Inflammatory macrophage treated with lipopolysaccharide for 1 hour (primary cell): ENCODE measurements at regions not wholly inside any gene's neighbourhood (a gene's known extent, or its start where the extent isn't known, plus 50 kb on each side); places are given as distances from the start of the nearest gene placed in this dataset.

Source experiments
- DNase-seq, 2 donors: peaks; one replicate each; pipeline ENCODE4 v3.0.0-alpha.2; 2020 to 2022

DNA sequence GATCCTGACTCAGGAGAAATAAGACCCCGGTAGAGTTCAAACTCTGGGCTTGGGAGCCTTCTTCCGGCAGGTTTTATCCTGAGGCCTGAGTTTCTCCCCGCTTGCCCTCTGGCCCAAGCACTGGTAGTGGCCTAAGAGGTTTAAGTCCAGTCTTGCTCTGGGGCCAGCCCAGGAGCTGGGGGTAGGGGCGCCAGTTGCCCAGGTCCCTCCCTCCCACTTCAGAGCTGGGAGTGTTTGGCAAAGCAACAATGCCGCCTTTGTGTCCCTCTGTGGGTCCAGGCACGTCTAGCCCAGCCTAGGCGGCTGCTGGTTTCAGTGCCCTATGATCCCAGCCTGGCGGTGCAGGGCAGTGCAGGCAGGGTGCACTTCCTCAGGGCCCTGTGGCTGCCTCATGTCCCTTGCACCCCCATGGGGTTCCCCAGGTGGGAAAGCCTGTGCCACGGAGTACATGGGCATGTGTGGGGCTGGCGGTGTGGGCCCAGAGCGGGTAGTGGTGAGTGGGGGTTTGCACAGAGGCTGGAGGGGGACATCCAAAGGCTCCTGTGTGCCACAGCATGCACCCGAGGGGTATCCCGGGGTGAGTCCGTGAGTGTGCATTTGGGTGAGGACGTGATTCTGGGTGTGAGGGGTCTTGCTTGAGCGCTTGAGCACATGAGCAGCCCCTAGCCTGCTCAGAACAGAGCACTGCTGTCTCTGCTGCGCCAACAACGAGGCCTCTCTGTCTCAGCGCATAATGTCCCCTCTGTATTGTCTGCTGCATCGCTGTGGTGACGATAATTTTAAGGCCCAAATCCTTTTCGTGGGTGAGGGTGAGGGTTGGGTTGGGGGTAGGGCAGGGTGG lies 61.7 kb upstream of the PSD2 start:
- no peak for DNase-seq

DNA sequence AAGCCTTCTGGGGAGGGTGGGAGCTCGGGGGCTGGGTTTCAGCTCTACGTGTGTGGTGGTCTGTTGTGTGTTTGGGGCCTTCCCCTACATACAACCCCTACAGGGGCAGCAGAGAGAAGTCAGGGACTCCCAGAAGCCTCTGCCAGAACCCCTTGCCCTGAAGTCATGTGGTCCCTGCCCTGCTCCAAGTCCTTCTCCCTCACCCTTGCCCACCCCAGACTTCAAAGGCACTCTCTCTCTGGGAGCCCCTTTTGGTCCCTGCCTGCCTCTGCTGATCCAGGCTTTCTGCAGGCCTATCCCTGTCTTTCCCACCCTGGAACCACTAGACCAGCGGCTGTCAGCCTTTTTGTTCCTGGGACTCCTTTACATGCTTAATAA lies 61.1 kb upstream of the PSD2 start:
- DNase-seq = no peak

DNA sequence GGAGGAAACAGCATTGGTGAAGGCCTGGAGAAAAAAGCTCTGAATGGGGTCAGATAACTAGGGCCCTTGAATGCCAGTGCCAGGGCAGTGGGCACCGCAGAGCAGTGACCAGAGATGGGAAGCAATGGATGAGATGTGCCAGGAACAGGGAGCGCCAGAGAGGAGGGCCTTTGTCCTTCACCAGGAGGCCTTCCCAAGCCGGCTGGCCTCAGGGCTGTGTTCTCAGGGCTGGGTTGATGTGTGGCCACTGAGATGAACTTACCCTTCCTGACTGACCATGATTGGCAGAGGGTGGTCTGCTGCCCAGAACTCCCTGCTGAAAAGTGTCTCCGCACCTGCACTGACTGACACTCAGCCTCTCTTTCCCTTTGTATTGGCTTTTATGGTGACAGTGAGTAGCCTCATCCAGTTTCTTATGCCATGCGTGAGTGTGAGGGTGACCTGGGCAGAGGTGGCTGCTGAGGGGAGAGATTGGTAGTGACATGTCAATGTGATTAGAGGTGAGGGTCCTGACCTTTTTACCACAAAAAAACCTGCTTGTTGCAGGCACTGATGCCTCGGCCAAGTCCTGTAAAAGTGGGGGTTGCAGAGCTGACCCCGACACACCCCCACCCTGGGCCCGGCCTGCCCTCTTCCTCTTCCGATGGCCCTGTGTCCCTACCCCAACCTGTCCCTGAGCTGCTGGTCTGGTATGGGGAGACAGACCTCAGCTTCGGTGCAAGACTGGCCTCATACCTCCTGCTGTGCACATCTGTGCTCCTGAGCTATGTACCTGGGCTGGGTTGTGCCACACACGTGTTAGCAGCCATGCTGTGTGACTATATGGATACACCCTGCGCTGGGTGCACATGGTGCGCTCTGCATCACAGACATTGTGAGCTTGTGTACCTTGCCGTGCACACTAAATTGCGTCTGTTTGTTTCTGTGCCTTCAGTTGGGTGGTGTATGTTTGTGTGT lies 57.1 kb upstream of the PSD2 start:
- DNase-seq = no peak

DNA sequence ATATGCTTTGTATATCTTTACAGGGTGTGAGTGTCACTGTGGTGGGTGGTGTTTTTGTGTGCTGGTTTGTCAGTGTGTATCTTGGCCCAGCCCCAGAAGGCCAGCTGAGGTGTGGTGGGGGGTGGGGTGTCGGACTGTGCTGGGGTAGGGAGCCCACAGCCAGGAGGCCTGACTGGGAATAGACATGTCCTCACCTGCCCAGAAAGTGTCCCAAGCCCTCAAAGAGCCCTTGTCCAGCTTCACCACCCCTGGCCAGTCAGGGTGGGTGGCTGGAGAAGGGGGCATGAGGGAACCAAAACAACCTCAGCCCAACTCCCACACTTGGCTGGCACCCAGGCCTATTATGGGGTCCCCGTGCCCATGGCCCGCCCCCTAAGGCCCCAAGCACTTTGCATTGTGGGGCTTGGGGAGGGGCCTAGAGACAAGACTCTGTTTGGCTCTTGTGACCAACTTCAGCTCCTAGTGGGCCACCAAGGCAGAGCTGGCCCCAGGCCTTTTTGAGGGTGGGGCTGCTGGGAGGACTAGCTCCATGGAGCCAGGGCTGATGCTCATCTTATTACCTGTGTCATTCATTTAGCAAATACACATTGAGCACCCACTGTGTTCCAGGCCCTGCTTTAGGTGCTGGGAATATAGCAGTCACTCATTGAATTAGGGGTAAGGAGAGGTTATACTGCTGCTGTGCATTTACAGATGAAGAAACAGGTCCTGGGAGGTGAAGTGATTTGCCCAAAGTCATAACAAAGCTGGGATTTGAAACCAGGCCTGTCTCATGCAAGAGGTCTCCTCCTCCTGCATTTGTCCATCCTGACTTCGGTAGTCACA lies 56.2 kb upstream of the PSD2 start:
- no peak for DNase-seq

DNA sequence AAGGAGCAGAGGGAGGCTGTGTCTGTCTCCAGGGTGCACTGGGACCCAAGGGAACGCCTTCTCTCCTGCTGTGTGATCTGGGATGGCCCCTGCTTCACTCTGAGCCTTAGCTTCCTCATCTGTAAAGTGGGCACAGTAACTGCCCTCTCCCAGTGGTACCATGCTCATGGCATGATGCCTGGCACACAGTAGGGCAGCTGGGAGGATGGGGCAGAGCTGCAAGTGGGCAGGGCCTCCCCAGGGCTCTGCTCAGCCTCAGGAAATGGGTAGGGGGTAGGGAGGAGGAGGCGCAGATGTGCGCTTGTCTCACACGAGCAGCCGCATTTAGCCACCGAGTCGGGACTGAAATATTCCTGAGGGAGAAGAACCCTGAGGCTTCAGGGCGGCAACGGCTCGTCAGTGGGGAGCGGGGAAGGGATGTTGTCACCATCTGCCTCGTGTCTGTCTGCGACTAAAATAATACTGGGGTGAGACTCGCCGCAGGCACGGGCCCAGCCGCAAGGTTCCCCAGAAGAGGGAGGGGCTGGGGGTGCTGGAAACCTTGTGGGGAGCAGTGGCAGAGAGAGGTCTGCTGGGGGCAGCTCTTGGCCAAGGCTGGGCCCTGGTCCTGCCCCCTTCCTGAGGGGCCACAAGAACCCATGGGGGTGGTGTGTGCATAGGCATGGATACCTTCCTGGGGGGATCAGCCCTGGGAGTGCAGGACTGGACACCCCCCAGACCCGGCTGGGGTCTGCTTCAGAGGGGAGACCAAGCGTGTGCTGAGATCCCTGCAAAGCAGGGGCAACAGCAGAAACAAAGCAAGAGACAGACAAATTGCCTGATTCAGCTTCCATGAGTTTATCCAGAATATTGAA lies 55.2 kb upstream of the PSD2 start:
- no peak for DNase-seq

DNA sequence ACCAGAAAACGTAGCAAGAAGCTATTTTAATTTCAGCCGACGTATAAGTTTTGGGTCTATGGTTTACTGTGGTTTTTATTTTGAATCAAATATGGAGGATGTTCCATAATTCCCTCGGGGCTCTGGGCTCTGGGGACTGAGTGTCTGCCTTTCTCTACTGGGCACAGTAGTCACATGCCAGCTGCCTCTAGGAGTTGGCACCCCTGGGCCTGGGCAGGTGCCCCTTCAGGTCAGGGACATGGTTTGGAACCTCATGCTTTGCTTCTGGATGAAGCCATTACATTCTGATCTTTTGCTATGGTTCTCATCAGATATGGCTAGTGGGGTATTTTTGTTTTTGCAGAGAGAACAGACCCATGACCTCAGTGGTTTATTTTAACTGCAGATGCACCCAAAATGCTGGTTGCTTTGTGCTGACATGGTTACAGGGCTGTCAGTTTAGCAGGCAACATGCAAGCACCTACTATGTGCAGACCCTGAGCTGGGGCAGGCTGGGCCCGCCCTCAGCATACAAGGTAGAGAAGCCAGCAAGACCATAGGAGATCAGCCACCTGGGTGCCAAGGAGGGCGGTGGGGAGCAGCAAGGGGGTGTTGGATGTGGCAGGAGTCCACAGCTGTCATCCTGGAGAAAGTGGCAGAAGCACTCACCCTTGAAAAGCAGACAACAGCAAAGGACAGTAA lies 54.5 kb upstream of the PSD2 start:
- no peak for DNase-seq

DNA sequence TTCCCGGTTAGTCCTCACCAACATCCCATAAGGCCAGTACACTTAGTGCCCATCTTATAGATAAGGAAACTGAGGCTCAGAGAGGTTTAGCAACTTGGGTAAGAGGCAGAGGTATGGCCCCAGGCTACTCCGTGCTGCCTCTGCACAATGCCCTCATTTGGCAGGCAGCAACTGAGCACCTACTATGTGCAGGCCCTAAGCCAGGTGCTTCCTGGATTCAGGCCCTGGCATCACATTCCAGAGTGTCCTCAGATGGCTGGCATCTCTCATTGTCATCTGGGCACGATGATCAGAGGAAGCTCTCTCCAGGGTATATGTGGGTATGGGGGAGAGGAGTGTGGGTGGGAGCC lies 53.8 kb upstream of the PSD2 start:
- no peak for DNase-seq

DNA sequence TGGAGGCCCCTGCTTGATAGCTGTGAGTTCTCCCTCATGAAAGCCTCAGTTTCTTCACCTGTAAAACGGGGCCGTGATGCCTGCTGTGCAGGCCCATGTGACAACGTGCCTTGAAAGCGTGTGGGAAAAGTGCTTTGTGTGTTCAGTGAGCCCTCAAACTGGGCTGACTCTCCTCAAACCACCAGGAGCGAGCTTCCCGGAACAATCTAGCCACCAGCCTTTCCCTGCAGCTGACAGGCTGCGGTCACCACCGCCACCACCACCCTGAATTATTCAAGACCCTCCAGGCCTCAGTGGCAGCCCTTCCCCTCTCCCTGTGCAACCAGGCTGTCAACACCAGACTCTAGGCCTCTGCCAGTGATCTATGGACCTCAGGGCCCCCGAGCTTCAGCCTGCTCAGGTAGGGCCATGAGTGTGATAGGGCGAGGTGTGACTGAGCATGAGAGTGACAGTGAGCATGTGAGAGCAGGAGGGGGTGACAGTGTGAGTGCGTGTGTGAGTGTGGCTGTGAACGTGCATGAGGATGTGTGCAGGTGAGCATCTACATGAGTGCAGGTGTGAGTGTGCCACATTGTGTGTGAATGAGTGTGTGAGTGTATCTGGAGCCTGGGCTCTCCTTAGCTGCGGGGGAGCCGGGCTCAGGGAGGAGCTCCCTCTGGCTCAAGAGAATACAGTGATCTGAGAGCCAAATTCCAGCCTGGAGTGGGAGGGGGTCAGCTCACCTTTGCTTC lies 53.3 kb upstream of the PSD2 start:
- no peak for DNase-seq

DNA sequence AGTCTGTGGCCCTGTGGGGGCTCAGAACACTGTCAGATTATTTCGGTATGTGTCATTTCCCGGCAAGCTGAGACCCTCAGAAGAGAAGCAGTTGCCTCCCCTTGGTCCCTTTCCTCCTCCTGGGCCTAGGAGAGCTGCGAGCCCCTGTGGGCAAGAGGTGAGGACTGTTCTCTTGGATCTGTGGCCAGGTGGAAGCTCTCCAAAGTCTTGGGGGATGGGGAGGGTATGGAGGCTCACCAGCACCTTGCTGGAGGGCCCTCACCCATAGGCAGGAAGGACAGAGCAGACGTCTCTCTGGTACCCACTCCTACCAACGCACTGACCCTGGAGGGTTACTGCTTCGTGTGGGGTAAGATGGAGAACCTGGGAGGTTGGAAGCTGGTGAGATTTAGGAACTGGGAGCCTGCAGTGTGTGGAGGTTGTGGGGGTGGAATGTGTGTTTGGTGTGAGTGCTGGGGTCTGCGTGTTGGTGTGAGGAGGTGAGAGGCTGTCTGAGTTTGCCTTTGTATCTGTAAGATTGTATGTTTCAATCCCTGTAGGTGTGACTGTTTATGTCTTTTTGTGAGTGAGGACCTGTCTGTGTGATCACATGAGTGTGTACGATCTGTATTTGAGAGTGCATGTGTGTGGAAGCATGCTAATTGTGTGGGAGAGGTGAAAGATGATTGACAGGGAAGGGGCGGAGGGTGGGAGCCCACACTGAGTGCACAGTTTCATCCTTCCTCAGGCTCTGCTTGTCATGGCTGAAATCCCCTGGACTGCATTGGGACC lies 52.4 kb upstream of the PSD2 start:
- DNase-seq = no peak

DNA sequence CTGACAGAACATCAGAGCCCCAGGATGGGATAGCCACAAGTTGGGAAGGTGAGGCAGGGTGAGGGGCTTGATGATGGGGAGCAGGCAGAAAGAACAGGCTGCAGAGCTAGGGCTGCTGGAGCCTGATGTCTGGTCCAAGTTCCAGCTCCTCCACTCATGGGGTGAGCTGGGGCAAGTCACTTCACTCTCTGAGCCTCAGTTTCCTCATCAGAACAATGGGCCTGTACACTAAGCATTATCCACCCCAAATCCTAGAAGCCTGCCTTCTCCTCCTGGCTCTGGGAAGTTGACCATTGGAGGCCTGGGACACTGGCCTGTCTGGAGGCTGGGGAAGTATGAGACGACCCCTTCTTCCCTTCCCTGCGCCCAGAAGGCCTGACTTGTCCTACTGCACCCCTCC lies 51.8 kb upstream of the PSD2 start:
- no peak for DNase-seq

DNA sequence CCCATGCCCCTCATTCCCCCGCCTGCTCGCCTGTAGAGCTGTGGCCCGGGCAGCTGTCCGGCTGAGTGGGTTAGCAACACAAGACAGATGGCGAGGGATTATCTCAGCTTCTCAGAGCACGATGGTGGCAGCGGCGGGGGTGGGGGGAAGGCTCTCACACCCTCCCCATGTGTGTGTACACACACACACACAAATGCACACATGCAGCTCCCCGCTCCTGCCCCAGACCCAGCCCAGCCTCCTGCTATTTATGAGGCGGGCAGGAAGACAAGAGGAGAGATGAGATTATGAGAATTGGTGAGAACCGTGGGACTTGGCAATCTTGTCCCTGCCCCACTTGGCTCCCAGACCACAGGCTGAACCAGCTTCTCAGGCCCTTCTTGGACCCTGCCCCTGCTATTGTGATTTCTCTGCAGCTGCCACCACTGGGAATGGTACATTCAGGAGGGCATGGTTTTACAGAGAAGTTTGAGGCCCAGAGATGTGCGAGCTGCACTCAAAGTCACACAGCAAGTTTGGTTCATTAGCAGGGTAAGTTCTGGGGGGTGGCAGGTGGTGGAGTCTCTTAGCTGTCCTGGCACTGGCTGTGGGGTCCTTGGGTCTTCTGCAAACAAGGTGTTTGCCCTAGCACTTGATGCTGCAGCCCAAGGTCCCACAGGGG lies 51.0 kb upstream of the PSD2 start:
- no peak for DNase-seq

DNA sequence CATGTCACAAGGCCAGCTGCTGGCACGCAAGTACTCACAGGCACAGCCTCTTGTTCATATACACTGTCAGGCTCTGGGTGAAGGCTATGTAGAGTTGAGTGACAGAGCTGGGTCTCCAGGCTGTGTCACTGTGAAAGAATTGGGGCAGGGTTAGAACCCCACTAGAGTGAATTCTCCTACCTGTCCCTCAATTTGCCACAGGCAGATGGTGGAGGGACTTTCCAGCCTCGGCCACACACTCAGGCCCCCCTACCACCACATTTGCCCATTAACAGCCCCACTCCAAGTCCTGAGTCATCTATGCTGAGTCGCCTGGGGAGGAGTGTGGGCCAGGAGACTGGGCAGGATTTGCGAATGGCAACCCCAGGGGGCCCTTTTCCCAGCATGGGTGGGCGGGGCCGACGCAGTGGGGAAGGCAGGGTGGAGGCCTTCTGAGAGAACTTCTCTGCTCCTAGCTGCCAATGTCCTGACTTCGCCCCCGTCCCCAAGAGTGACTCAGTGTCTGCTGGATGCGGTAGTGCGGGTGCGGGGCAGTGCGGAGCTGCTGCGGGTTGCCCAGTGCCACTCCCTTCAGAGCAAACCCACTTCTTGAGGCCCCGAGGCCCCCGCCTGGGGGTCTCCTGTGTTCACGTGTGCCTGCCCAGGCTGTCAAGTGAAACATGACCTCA lies 50.3 kb upstream of the PSD2 start:
- DNase-seq = peak; percentile 53 to 81

DNA sequence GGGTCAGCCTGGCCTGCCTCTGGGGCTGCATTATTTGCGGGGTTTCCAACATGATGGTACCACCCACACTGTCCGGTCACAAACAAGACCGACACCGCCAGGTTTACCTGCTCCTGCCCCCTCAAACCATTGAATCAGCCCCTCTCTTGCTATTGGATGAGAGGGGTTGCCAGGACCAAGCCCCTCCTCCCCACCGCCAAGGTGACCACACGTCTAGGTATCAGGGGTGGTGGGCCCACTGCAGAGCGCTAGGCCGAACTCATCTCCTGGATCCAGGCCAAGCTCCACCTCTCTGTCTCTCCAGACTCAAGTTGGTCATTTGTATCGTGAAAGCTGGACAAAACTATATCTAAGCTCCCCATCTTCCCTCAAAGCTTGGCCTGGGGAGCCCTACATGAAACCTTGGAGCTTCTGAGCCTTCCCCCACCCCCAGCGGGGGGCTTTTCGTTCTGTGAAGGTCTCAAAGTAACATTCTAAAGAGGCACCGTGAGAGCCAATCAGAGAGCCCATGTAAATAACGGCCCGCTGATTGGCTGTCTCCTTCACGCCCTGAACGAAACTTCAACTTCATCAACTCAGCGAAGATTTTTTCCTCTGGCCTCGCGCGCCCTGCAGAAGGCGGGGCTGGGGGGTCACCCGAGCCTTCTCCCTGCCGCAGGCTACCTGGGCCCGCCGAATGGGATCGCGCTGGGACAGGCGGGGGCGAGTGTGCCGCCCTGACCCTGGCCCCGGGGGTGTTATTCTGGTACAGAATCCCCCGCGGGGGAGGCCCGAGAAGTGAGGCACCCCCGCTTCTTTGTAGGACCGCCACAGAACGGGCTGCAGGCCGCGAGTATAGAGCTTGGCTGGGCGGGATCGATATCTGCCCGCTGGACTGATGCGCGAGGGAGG lies 49.6 kb upstream of the PSD2 start:
- DNase-seq = peak; percentile 41 to 42
